ENCODE measurements at regions not wholly inside any gene's neighbourhood (a gene's known extent, or its start where the extent isn't known, plus 50 kb on each side); places are given as distances from the start of the nearest gene placed in this dataset.

DNA sequence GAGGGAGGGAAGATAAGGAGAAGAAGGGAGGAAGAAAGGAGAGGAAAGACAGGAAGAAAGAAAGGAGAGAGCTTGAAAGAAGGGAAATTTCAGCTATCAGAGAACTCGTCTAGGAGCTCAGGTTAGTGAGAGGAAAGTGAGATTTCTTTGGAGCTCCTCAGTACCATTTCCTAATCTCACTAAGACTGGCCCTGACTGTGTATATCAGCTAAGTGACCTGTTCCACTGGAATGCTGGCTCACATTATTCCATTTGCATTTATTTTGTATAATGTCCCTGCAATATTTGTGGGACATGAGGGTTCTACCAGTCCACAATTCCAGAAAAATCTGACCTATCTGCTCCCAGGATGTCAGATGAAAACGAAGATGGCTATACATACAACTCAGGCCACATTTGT lies 114.7 kb upstream of the CELF2 start:
- Histone ChIP-seq H2AFZ (replicated peaks) (no peak overlapping the region), H3K36me3 (no peaks in the 10 kb centered on the region), H4K20me1 (ENCODE audit: low read depth) (no peaks in the 10 kb centered on the region), H3K9me3 (ENCODE audit: low read depth) (no peaks in the 10 kb centered on the region), H3K4me2 (no peak overlapping the region), H3K4me3 (no peak overlapping the region), H3K27ac (no peak overlapping the region), H3K27me3 (no peaks in the 10 kb centered on the region), H3K4me1 (no peaks in the 10 kb centered on the region), H3K79me2 (ENCODE audit: low read depth) (no peaks in the 10 kb centered on the region), H3F3A (ENCODE audit: low read depth) (no peaks in the 10 kb centered on the region), H3K9ac (no peak overlapping the region)
- Mint-ChIP-seq H3K4me1 (no peaks in the 10 kb centered on the region), H3K9me3 (no peaks in the 10 kb centered on the region), H3K27me3 (ENCODE audit: insufficient read depth, low read depth) (peaks cover 1% of the 10 kb centered on the region), H3K27ac (no peak overlapping the region), H3K4me3 (no peak overlapping the region), H3K36me3 (no peaks in the 10 kb centered on the region)
- TF ChIP-seq EZH2 (IDR thresholded peaks at IDR 0.05) (no peak), EZH2phosphoT487 (IDR thresholded peaks at IDR 0.05) (no peak)
- TF ChIP-seq, protein P1, sequence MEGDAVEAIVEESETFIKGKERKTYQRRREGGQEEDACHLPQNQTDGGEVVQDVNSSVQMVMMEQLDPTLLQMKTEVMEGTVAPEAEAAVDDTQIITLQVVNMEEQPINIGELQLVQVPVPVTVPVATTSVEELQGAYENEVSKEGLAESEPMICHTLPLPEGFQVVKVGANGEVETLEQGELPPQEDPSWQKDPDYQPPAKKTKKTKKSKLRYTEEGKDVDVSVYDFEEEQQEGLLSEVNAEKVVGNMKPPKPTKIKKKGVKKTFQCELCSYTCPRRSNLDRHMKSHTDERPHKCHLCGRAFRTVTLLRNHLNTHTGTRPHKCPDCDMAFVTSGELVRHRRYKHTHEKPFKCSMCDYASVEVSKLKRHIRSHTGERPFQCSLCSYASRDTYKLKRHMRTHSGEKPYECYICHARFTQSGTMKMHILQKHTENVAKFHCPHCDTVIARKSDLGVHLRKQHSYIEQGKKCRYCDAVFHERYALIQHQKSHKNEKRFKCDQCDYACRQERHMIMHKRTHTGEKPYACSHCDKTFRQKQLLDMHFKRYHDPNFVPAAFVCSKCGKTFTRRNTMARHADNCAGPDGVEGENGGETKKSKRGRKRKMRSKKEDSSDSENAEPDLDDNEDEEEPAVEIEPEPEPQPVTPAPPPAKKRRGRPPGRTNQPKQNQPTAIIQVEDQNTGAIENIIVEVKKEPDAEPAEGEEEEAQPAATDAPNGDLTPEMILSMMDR (IDR thresholded peaks at IDR 0.05) = no peak
- no peak for DNase-seq (ENCODE audit: low spot score)

DNA sequence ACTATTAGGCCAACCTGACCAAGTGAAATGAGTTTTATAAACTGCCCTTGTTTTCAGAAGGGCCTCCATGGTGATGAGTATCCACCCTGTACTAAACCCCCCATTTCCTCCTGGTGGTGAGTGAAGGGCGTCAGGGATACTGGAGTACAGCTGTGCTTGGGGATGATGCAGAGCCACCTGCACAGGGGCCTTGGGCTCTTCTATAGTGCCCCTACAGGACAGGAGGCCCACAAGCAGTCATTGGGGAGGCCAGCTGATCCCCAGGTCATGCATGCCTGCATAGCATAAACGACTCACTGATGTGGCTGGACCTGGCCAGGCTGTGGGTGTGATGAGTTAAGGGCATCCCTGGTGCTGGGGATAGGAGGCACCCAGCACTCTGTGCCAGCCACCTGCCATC lies 114.1 kb upstream of the CELF2 start:
- no peak overlapping the region for H3K9ac ChIP-seq
- no peaks in the 10 kb centered on the region for H3K9me3 ChIP-seq (ENCODE audit: low read depth)
- H2AFZ ChIP-seq (replicated peaks) = no peak overlapping the region
- Mint-ChIP-seq H3K4me1 (no peaks in the 10 kb centered on the region), H3K4me3 (no peak overlapping the region), H3K36me3 (no peaks in the 10 kb centered on the region), H3K27ac (no peak overlapping the region), H3K9me3 (no peaks in the 10 kb centered on the region), H3K27me3 (ENCODE audit: insufficient read depth, low read depth) (peaks cover 2% of the 10 kb centered on the region)
- H3K27me3 ChIP-seq = no peaks in the 10 kb centered on the region
- no peak overlapping the region for H3K4me3 ChIP-seq
- H4K20me1 ChIP-seq (ENCODE audit: low read depth) = no peaks in the 10 kb centered on the region
- no peak for DNase-seq (ENCODE audit: low spot score)
- no peaks in the 10 kb centered on the region for H3K36me3 ChIP-seq
- TF ChIP-seq EZH2phosphoT487 (IDR thresholded peaks at IDR 0.05) (no peak), EZH2 (IDR thresholded peaks at IDR 0.05) (no peak)
- TF ChIP-seq, protein P1 (IDR thresholded peaks at IDR 0.05) = no peak
- no peak overlapping the region for H3K27ac ChIP-seq
- no peaks in the 10 kb centered on the region for H3K4me1 ChIP-seq
- no peaks in the 10 kb centered on the region for H3F3A ChIP-seq (ENCODE audit: low read depth)
- H3K4me2 ChIP-seq = no peak overlapping the region
- H3K79me2 ChIP-seq (ENCODE audit: low read depth) = no peaks in the 10 kb centered on the region

DNA sequence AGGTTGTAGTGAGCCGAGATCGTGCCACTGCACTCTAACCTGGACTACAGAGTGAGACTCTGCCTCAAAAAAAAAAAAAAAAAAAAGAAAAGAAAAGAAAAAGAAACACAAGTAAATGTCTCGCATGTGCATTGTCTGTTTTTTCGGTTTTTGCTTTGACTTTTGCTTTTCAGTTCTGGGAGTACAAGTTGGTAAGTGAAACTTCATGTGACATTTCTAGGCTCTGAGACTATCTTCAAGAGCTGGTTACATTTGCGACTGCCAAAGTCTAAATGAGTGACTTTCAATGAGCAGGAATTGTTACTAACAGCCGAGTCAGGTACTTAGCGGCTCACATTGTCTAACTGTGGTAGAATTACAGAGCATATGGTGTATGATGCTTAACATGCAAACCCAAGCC lies 107.0 kb upstream of the CELF2 start:
- Histone ChIP-seq H4K20me1 (ENCODE audit: low read depth) (no peaks in the 10 kb centered on the region), H3K27ac (no peak overlapping the region), H3K79me2 (ENCODE audit: low read depth) (no peaks in the 10 kb centered on the region), H3F3A (ENCODE audit: low read depth) (peaks cover 6% of the 10 kb centered on the region), H3K9me3 (ENCODE audit: low read depth) (no peaks in the 10 kb centered on the region), H3K4me1 (peaks cover 5% of the 10 kb centered on the region), H3K9ac (no peak overlapping the region), H3K4me3 (no peak overlapping the region), H3K36me3 (no peaks in the 10 kb centered on the region), H3K27me3 (no peaks in the 10 kb centered on the region), H2AFZ (replicated peaks) (no peak overlapping the region), H3K4me2 (no peak overlapping the region)
- no peak for DNase-seq (ENCODE audit: low spot score)
- TF ChIP-seq EZH2 (IDR thresholded peaks at IDR 0.05) (no peak), EZH2phosphoT487 (IDR thresholded peaks at IDR 0.05) (no peak)
- TF ChIP-seq, protein P1 (IDR thresholded peaks at IDR 0.05) = no peak
- no peaks in the 10 kb centered on the region for H3K36me3 Mint-ChIP-seq
- H3K4me1 Mint-ChIP-seq = peaks cover 18% of the 10 kb centered on the region
- peaks cover 2% of the 10 kb centered on the region for H3K9me3 Mint-ChIP-seq
- H3K27ac Mint-ChIP-seq = peak overlapping the region; percentile 79
- H3K4me3 Mint-ChIP-seq = no peak overlapping the region
- peaks cover 7% of the 10 kb centered on the region for H3K27me3 Mint-ChIP-seq (ENCODE audit: insufficient read depth, low read depth)

Data from neural progenitor cell (in vitro differentiated cells).